Prostate gland (tissue), 2 donors: ENCODE measurements at regions not wholly inside any gene's neighbourhood (a gene's known extent, or its start where the extent isn't known, plus 50 kb on each side); places are given as distances from the start of the nearest gene placed in this dataset.

Experiments
- DNase-seq: peaks from one replicate; pipeline ENCODE4 v3.0.0-alpha.2; 2019; ENCODE audit warnings: low spot score
- H3K27ac ChIP-seq, 2 donors: fragments of 200-600 bp; sonication (generic); 2 replicates each; pipeline ENCODE4 v1.5.1; 2017 to 2019
- H3K27me3 ChIP-seq: fragments of 200-600 bp; sonication (generic); replicated peaks from 2 replicates; pipeline ENCODE4 v1.5.1; 2019; ENCODE audit not compliant: insufficient read depth
- H3K36me3 ChIP-seq, 2 donors: fragments of 200-600 bp; sonication (generic); 1 replicate in 1 of 2; 2 replicates in 1 of 2; pipeline versions ENCODE4 v1.5.1 to v1.8.1; 2017 to 2019
- H3K4me1 ChIP-seq: fragments of 200-600 bp; sonication (generic); replicated peaks from 2 replicates; pipeline ENCODE4 v1.5.1; 2019
- H3K4me3 ChIP-seq, 2 donors: fragments of 200-600 bp; sonication (generic); 2 replicates each; pipeline ENCODE4 v1.5.1; 2017 to 2019
- H3K9me3 ChIP-seq: fragments of 200-600 bp; sonication (generic); 2 replicates; pipeline ENCODE4 v1.5.1; 2017
- POLR2A ChIP-seq: fragments of 450-650 bp; IDR thresholded peaks from one replicate; pipeline ENCODE4 v1.6.1; 2016; ENCODE audit warnings: antibody characterized with exemption, mild to moderate bottlenecking
- POLR2AphosphoS5 ChIP-seq: sonication (generic); formaldehyde crosslinking; IDR thresholded peaks from one replicate; pipeline ENCODE4 v1.6.1; 2017; ENCODE audit warnings: antibody characterized with exemption
- WGBS: methylation state at CpG from one replicate; pipeline ENCODE4 v1.1.5; 2018; 5-methylcytosine and 5-hydroxymethylcytosine counted together
- intact Hi-C: fragments of 100-400 bp; cut with DNase I; formaldehyde crosslinking; loops from one replicate; pipeline ENCODE4 v1.14.2; 2022
- TF ChIP-seq, protein P1 (sequence below), 4 experiments: fragments of 200-600 bp in 2 of 4; fragments of 450-650 bp in 2 of 4; sonication (generic) in 2 of 4; IDR thresholded peaks; 1 replicate in 3 of 4; 2 replicates in 1 of 4; pipeline ENCODE4 v1.5.1; 2016 to 2019; ENCODE audit warnings: antibody characterized with exemption in 4 of 4, mild to moderate bottlenecking in 2 of 4, moderate library complexity in 2 of 4

DNA sequence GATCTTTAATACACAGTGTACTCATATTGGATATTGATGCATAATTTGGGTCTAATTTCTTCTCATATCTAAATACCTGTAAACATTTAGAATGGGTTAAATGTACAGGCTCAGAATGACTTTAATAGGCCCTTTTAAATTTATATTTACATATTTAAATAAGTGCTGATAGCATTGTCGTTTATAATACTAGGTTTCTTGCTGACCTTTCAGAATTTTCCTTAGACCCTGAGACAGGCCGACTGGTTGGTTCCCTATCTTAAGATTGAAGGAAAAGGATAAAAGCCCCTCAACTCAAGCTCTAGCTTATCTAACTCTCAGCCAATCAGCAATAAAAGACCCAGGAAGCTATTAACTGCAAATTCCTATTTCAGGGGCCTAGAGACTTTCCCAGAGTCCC, 67.8 kb upstream of the HNMT start:
- Histone ChIP-seq H3K9me3 (no peaks in the 10 kb centered on the region), H3K36me3 (no peaks in the 10 kb centered on the region), H3K4me3 (no peak overlapping the region), H3K27me3 (no peaks in the 10 kb centered on the region), H3K27ac (no peak overlapping the region), H3K4me1 (no peaks in the 10 kb centered on the region)
- no peak for DNase-seq
- no peak for TF ChIP-seq POLR2A
- intact Hi-C loops = no loop called here
- WGBS = 52% methylated on average over 2 of the region's 2 CpGs

- intact Hi-C loops = no loop called here
- 68% methylated on average over 1 of the region's 1 CpG for whole genome bisulfite sequencing
Observed at GRCh38 chr2:137897082-137897481, 67.2 kb upstream of the HNMT start.

GRCh38 chr2:137900421-137901141, 63.7 kb upstream of the HNMT start:
- Histone ChIP-seq H3K27ac (no peak overlapping the region), H3K9me3 (no peaks in the 10 kb centered on the region), H3K4me1 (no peaks in the 10 kb centered on the region), H3K4me3 (no peak overlapping the region), H3K36me3 (no peaks in the 10 kb centered on the region), H3K27me3 (no peaks in the 10 kb centered on the region)
- intact Hi-C loops = no loop called here
- 70% methylated on average over 4 of the region's 4 CpGs for WGBS
- TF ChIP-seq, protein P1, sequence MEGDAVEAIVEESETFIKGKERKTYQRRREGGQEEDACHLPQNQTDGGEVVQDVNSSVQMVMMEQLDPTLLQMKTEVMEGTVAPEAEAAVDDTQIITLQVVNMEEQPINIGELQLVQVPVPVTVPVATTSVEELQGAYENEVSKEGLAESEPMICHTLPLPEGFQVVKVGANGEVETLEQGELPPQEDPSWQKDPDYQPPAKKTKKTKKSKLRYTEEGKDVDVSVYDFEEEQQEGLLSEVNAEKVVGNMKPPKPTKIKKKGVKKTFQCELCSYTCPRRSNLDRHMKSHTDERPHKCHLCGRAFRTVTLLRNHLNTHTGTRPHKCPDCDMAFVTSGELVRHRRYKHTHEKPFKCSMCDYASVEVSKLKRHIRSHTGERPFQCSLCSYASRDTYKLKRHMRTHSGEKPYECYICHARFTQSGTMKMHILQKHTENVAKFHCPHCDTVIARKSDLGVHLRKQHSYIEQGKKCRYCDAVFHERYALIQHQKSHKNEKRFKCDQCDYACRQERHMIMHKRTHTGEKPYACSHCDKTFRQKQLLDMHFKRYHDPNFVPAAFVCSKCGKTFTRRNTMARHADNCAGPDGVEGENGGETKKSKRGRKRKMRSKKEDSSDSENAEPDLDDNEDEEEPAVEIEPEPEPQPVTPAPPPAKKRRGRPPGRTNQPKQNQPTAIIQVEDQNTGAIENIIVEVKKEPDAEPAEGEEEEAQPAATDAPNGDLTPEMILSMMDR (IDR thresholded peaks at IDR 0.05) = no peak
- TF ChIP-seq POLR2A (no peak), POLR2AphosphoS5 (no peak)
- no peak for DNase-seq

More at GRCh38 chr2:137897082-137897481, 67.2 kb upstream of the HNMT start:
- H3K9me3 ChIP-seq = no peaks in the 10 kb centered on the region
- no peaks in the 10 kb centered on the region for H3K4me1 ChIP-seq
- no peak overlapping the region for H3K4me3 ChIP-seq
- DNase-seq = no peak
- H3K27me3 ChIP-seq = no peaks in the 10 kb centered on the region
- TF ChIP-seq POLR2AphosphoS5 (no peak), POLR2A (no peak)
- TF ChIP-seq, protein P1 (IDR thresholded peaks at IDR 0.05) = no peak
- no peak overlapping the region for H3K27ac ChIP-seq
- no peaks in the 10 kb centered on the region for H3K36me3 ChIP-seq

- Histone ChIP-seq H3K27me3 (no peaks in the 10 kb centered on the region), H3K4me3 (no peak overlapping the region), H3K27ac (no peak overlapping the region), H3K36me3 (no peaks in the 10 kb centered on the region), H3K4me1 (no peaks in the 10 kb centered on the region), H3K9me3 (no peaks in the 10 kb centered on the region)
- DNase-seq = no peak
- no peak for TF ChIP-seq POLR2AphosphoS5
- TF ChIP-seq, protein P1 (IDR thresholded peaks at IDR 0.05) = peak in 3 of 4 experiments; percentile 58 to 72 (median 71)
- WGBS = 21% methylated on average over 4 of the region's 4 CpGs
- intact Hi-C loops = loop anchor here (5.0 to 10.0 kb wide), 2 partner anchors 464 to 917 kb away; no protein-coding TSS in a partner anchor
Observed at GRCh38 chr2:137910641-137911040, 53.6 kb upstream of the HNMT start.

- no peak for DNase-seq
- intact Hi-C loops = loop anchor here (5.0 to 10.0 kb wide), 2 partner anchors 462 to 915 kb away; no protein-coding TSS in a partner anchor
- no peaks in the 10 kb centered on the region for H3K36me3 ChIP-seq
- no peak overlapping the region for H3K27ac ChIP-seq
- no peaks in the 10 kb centered on the region for H3K4me1 ChIP-seq
- no peaks in the 10 kb centered on the region for H3K27me3 ChIP-seq
- no peak overlapping the region for H3K4me3 ChIP-seq
- TF ChIP-seq, protein P1 (IDR thresholded peaks at IDR 0.05) = no peak
- TF ChIP-seq POLR2AphosphoS5 = no peak
- TF ChIP-seq POLR2A = no peak
- H3K9me3 ChIP-seq = no peaks in the 10 kb centered on the region
- WGBS = 67% methylated on average over 2 of the region's 2 CpGs
Observed at GRCh38 chr2:137912371-137912770, 51.9 kb upstream of the HNMT start.
